ENCODE measurements at regions not wholly inside any gene's neighbourhood (a gene's known extent, or its start where the extent isn't known, plus 50 kb on each side); places are given as distances from the start of the nearest gene placed in this dataset.

GRCh38 chr2:100741880-100742276, 78.1 kb upstream of the NPAS2 start:
- Histone ChIP-seq H3K36me3 (no peaks in the 10 kb centered on the region), H3K4me3 (no peak overlapping the region), H3K27ac (no peak overlapping the region), H3K9me3 (ENCODE audit: low read depth) (no peaks in the 10 kb centered on the region), H3K4me1 (ENCODE audit: low read depth) (no peaks in the 10 kb centered on the region), H3K27me3 (no peaks in the 10 kb centered on the region)
- TF ChIP-seq CTCF (IDR thresholded peaks at IDR 0.05; ENCODE audit: low read depth, low read length) = no peak
- no peak for DNase-seq (ENCODE audit: low read depth in 1 of 2, low spot score in 1 of 2)

- Histone ChIP-seq H3K4me3 (no peak overlapping the region), H3K9me3 (ENCODE audit: low read depth) (no peaks in the 10 kb centered on the region), H3K27ac (no peak overlapping the region), H3K36me3 (no peaks in the 10 kb centered on the region), H3K27me3 (no peaks in the 10 kb centered on the region), H3K4me1 (ENCODE audit: low read depth) (no peaks in the 10 kb centered on the region)
- peak; percentile 7 for TF ChIP-seq CTCF (IDR thresholded peaks at IDR 0.05; ENCODE audit: low read depth, low read length)
- DNase-seq (ENCODE audit: low read depth in 1 of 2, low spot score in 1 of 2) = peak in 1 of 2 donors; percentile 99
Observed at GRCh38 chr2:100742277-100743254, 77.4 kb upstream of the NPAS2 start.

- no peak for TF ChIP-seq CTCF (IDR thresholded peaks at IDR 0.05; ENCODE audit: low read depth, low read length)
- Histone ChIP-seq H3K27me3 (no peaks in the 10 kb centered on the region), H3K9me3 (ENCODE audit: low read depth) (no peaks in the 10 kb centered on the region), H3K4me3 (no peak overlapping the region), H3K4me1 (ENCODE audit: low read depth) (no peaks in the 10 kb centered on the region), H3K36me3 (no peaks in the 10 kb centered on the region), H3K27ac (no peak overlapping the region)
- DNase-seq (ENCODE audit: low read depth in 1 of 2, low spot score in 1 of 2) = no peak
Observed at GRCh38 chr2:100743741-100744140, 76.2 kb upstream of the NPAS2 start.

- Histone ChIP-seq H3K4me1 (ENCODE audit: low read depth) (no peaks in the 10 kb centered on the region), H3K36me3 (no peaks in the 10 kb centered on the region)
- no peak for TF ChIP-seq CTCF (IDR thresholded peaks at IDR 0.05; ENCODE audit: low read depth, low read length)
Observed at GRCh38 chr2:100744184-100744583, 75.8 kb upstream of the NPAS2 start.

GRCh38 chr2:100744589-100744988, 75.3 kb upstream of the NPAS2 start:
- peak in 1 of 2 donors; percentile 47 for DNase-seq (ENCODE audit: low read depth in 1 of 2, low spot score in 1 of 2)
- Histone ChIP-seq H3K4me1 (ENCODE audit: low read depth) (no peaks in the 10 kb centered on the region), H3K36me3 (no peaks in the 10 kb centered on the region), H3K4me3 (no peak overlapping the region), H3K9me3 (ENCODE audit: low read depth) (no peaks in the 10 kb centered on the region), H3K27ac (no peak overlapping the region), H3K27me3 (no peaks in the 10 kb centered on the region)
- no peak for TF ChIP-seq CTCF (IDR thresholded peaks at IDR 0.05; ENCODE audit: low read depth, low read length)

More at GRCh38 chr2:100744184-100744583, 75.8 kb upstream of the NPAS2 start:
- H3K4me3 ChIP-seq = no peak overlapping the region
- no peak overlapping the region for H3K27ac ChIP-seq
- no peaks in the 10 kb centered on the region for H3K27me3 ChIP-seq
- peak in 1 of 2 donors; percentile 19 for DNase-seq (ENCODE audit: low read depth in 1 of 2, low spot score in 1 of 2)
- H3K9me3 ChIP-seq (ENCODE audit: low read depth) = no peaks in the 10 kb centered on the region
